MM.1S (cell line): ENCODE measurements at regions not wholly inside any gene's neighbourhood (a gene's known extent, or its start where the extent isn't known, plus 50 kb on each side); places are given as distances from the start of the nearest gene placed in this dataset.
"Not testable (repeated sequence)": the region's sequence is repeated elsewhere in the genome, so short reads cannot be mapped to it uniquely, and the experiment has no call there.

ENCODE experiments used
- DNase-seq: peaks from one replicate; pipeline ENCODE4 v3.0.0-alpha.2; 2015
- H2AFZ ChIP-seq: fragments of 300-600 bp; sonication (generic); 2 replicates; pipeline ENCODE4 v1.6.0; 2016; ENCODE audit warnings: antibody characterized with exemption, low read length
- H3F3A ChIP-seq: fragments of 300-600 bp; sonication (generic); 2 replicates; pipeline ENCODE4 v1.6.1; 2016; ENCODE audit warnings: mild to moderate bottlenecking, antibody characterized with exemption, low read length, moderate library complexity, mixed read lengths; ENCODE audit not compliant: insufficient read depth
- H3K27ac ChIP-seq: fragments of 300-600 bp; sonication (generic); 2 replicates; pipeline ENCODE4 v1.5.1; 2016; ENCODE audit warnings: mild to moderate bottlenecking, low read length
- H3K27me3 ChIP-seq: fragments of 300-600 bp; sonication (generic); replicated peaks from 2 replicates; pipeline ENCODE4 v1.6.0; 2016; ENCODE audit warnings: low read length; ENCODE audit not compliant: insufficient read depth
- H3K36me3 ChIP-seq: fragments of 300-600 bp; sonication (generic); replicated peaks from 2 replicates; pipeline ENCODE4 v1.6.1; 2016; ENCODE audit warnings: mild to moderate bottlenecking, low read length, mixed read lengths; ENCODE audit not compliant: insufficient read depth
- H3K4me1 ChIP-seq: fragments of 300-600 bp; sonication (generic); 2 replicates; pipeline ENCODE4 v1.6.1; 2016; ENCODE audit warnings: low read length, mixed read lengths
- H3K4me2 ChIP-seq: fragments of 300-600 bp; sonication (generic); 2 replicates; pipeline ENCODE4 v1.6.0; 2016; ENCODE audit warnings: low read depth, low read length
- H3K4me3 ChIP-seq: fragments of 300-600 bp; sonication (generic); 2 replicates; pipeline ENCODE4 v1.5.1; 2016; ENCODE audit warnings: low read length, mixed read lengths
- H3K79me2 ChIP-seq: fragments of 300-600 bp; sonication (generic); 2 replicates; pipeline ENCODE4 v1.6.1; 2016; ENCODE audit warnings: mixed run types, low read length, mixed read lengths
- H3K9ac ChIP-seq: fragments of 300-600 bp; sonication (generic); 2 replicates; pipeline ENCODE4 v1.6.1; 2016; ENCODE audit warnings: low read length, mixed read lengths
- H3K9me2 ChIP-seq: fragments of 300-600 bp; sonication (generic); replicated peaks from 2 replicates; pipeline ENCODE4 v1.6.1; 2016; ENCODE audit warnings: mild to moderate bottlenecking, low read length, mixed read lengths; ENCODE audit not compliant: insufficient read depth
- H3K9me3 ChIP-seq: fragments of 300-600 bp; sonication (generic); replicated peaks from 2 replicates; pipeline ENCODE4 v1.6.1; 2016; ENCODE audit warnings: mild to moderate bottlenecking, low read length, mixed read lengths; ENCODE audit not compliant: insufficient read depth
- H4K20me1 ChIP-seq: fragments of 300-600 bp; sonication (generic); 2 replicates; pipeline ENCODE4 v1.6.1; 2016; ENCODE audit warnings: mild to moderate bottlenecking, low read length, moderate library complexity, mixed read lengths; ENCODE audit not compliant: insufficient read depth
- CTCF ChIP-seq: fragments of 300-600 bp; sonication (generic); IDR thresholded peaks from 2 replicates; pipeline ENCODE4 v1.5.1; 2016; ENCODE audit warnings: antibody characterized with exemption, low read length, mixed read lengths
- EZH2 ChIP-seq: fragments of 300-600 bp; sonication (generic); optimal IDR thresholded peaks from 2 replicates; pipeline ENCODE3; 2017; ENCODE audit warnings: low read depth, mild to moderate bottlenecking, antibody characterized with exemption, low read length, mixed read lengths
- EZH2phosphoT487 ChIP-seq: fragments of 300-600 bp; sonication (generic); IDR thresholded peaks from 2 replicates; pipeline ENCODE4 v1.6.1; 2018; ENCODE audit warnings: antibody characterized with exemption, low read length

DNA sequence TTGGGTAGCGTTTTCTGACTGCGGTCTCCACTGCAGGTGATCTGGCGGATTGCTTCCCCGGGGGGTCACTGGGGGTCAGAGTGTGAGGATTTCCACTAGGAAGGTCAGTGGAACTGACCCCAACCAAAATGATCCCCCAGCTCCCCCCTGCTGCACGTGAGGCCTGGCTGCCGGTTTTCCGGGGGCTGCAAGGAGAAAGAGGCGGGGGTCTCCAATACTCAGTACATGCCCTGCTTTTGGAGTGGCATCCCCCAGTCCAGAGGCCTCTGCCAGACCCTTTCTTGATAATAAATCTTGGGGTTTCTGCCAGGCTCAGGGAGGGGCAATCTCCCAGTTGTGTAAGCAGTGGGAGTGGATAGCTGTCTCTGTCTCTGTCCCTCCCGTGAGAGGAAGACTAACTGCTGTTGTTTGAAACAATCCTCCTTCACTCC, 71.5 kb upstream of the RTL6 start:
- no peaks in the 10 kb centered on the region for H4K20me1 ChIP-seq
- no peaks in the 10 kb centered on the region for H3K36me3 ChIP-seq
- H3K9me2 ChIP-seq, result no peaks in the 10 kb centered on the region
- H3F3A ChIP-seq, result no peaks in the 10 kb centered on the region
- H3K9ac ChIP-seq, result no peak overlapping the region
- peaks cover 94% of the 10 kb centered on the region for H3K27me3 ChIP-seq
- no peak overlapping the region for H3K4me2 ChIP-seq
- TF ChIP-seq CTCF (no peak), EZH2 (no peak), EZH2phosphoT487 (no peak)
- no peaks in the 10 kb centered on the region for H3K4me1 ChIP-seq
- DNase-seq, result no peak
- H3K79me2 ChIP-seq, result no peaks in the 10 kb centered on the region
- H2AFZ ChIP-seq, result no peak overlapping the region
- H3K9me3 ChIP-seq, result no peaks in the 10 kb centered on the region
- no peak overlapping the region for H3K27ac ChIP-seq
- no peak overlapping the region for H3K4me3 ChIP-seq

DNA sequence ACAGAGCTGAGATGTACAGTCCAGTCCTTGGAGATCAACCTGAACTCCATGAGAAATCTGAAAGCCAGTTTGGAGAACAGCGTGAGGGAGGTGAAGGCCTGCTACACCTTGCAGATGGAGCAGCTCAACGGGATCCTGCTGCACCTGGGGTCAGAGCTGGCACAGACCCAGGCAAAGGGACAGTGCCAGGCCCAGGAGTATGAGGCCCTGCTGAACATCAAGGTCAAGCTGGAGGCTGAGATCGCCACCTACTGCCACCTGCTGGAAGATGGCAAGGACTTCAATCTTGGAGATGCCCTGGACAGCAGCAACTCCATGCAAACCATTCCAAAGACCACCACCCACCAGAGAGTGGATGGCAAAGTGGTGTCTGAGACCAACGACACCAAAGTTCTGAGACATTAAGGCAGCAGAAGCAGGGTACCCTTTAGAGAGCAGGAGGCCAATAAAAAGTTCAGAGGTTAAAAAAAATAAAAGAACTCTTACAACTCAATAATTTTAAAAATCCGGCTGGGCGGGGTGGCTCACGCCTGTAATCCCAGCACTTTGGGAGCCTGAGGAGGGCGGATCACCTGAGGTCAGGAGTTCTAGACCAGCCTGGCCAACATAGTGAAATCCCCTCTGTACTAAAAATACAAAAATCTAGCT, 69.9 kb upstream of the RTL6 start:
- H3K9me2 ChIP-seq, result no peaks in the 10 kb centered on the region
- no peaks in the 10 kb centered on the region for H4K20me1 ChIP-seq
- TF ChIP-seq EZH2, result no peak
- peak; percentile 42 for TF ChIP-seq CTCF
- no peak for TF ChIP-seq EZH2phosphoT487
- no peak overlapping the region for H3K4me3 ChIP-seq
- no peaks in the 10 kb centered on the region for H3K79me2 ChIP-seq
- H3F3A ChIP-seq, result no peaks in the 10 kb centered on the region
- peak; percentile 37 for DNase-seq
- no peaks in the 10 kb centered on the region for H3K4me1 ChIP-seq
- no peak overlapping the region for H2AFZ ChIP-seq
- H3K27ac ChIP-seq, result no peak overlapping the region
- H3K9ac ChIP-seq, result no peak overlapping the region
- no peaks in the 10 kb centered on the region for H3K36me3 ChIP-seq
- H3K4me2 ChIP-seq, result no peak overlapping the region
- H3K27me3 ChIP-seq, result peaks cover 95% of the 10 kb centered on the region
- no peaks in the 10 kb centered on the region for H3K9me3 ChIP-seq

GRCh38 chr22:44567378-44567841, 69.4 kb upstream of the RTL6 start:
- not testable (repeated sequence) for H3F3A ChIP-seq, H2AFZ ChIP-seq, H3K4me3 ChIP-seq, DNase-seq, H3K4me1 ChIP-seq, H3K36me3 ChIP-seq, H3K79me2 ChIP-seq, H3K9me2 ChIP-seq, H3K27ac ChIP-seq, H3K4me2 ChIP-seq, H3K9ac ChIP-seq, H4K20me1 ChIP-seq, H3K9me3 ChIP-seq
- peaks cover 95% of the 10 kb centered on the region for H3K27me3 ChIP-seq

- Histone ChIP-seq H3K4me3 (no peak overlapping the region), H3K9me3 (no peaks in the 10 kb centered on the region)
Measured at GRCh38 chr22:44566911-44567310, 68.9 kb upstream of the RTL6 start.

GRCh38 chr22:44562651-44563050, 64.6 kb upstream of the RTL6 start:
- H3K9me3 ChIP-seq, H3F3A ChIP-seq, H3K4me1 ChIP-seq, H3K4me2 ChIP-seq, H2AFZ ChIP-seq, H3K36me3 ChIP-seq, H3K4me3 ChIP-seq, H4K20me1 ChIP-seq, H3K9me2 ChIP-seq, H3K79me2 ChIP-seq, H3K9ac ChIP-seq, DNase-seq, H3K27ac ChIP-seq: not testable (repeated sequence)
- H3K27me3 ChIP-seq, result peaks cover 97% of the 10 kb centered on the region

More at GRCh38 chr22:44566911-44567310, 68.9 kb upstream of the RTL6 start:
- Histone ChIP-seq H3K9ac (no peak overlapping the region), H3K27ac (no peak overlapping the region), H3K36me3 (no peaks in the 10 kb centered on the region), H3F3A (no peaks in the 10 kb centered on the region), H4K20me1 (no peaks in the 10 kb centered on the region), H3K27me3 (peaks cover 95% of the 10 kb centered on the region), H2AFZ (no peak overlapping the region), H3K9me2 (no peaks in the 10 kb centered on the region), H3K79me2 (no peaks in the 10 kb centered on the region), H3K4me2 (no peak overlapping the region), H3K4me1 (no peaks in the 10 kb centered on the region)
- DNase-seq, result no peak
- TF ChIP-seq EZH2 (no peak), CTCF (no peak), EZH2phosphoT487 (no peak)
